Fibroblast of villous mesenchyme (primary cell): ENCODE measurements at regions not wholly inside any gene's neighbourhood (a gene's known extent, or its start where the extent isn't known, plus 50 kb on each side); places are given as distances from the start of the nearest gene placed in this dataset.

Experiments
- DNase-seq: peaks from one replicate; pipeline ENCODE4 v3.0.0-alpha.2; 2010; ENCODE audit warnings: low read depth
- H3K4me3 ChIP-seq: 2 replicates; pipeline ENCODE4 v1.5.1; 2011; ENCODE audit warnings: low read depth, mild to moderate bottlenecking, low read length
- CTCF ChIP-seq: IDR thresholded peaks from 2 replicates; pipeline ENCODE4 v1.5.1; 2012; ENCODE audit warnings: low read depth, mild to moderate bottlenecking, low read length; ENCODE audit not compliant: insufficient read depth

GRCh38 chr11:45347348-45348082 is 61.4 kb upstream of the SYT13 start:
- DNase-seq: no peak
- H3K4me3 ChIP-seq: no peak overlapping the region
- no peak for TF ChIP-seq CTCF

- no peak overlapping the region for H3K4me3 ChIP-seq
- no peak for DNase-seq
- no peak for TF ChIP-seq CTCF
Observed at GRCh38 chr11:45345491-45345890, 59.4 kb upstream of the SYT13 start.

- H3K4me3 ChIP-seq: no peak overlapping the region
- no peak for DNase-seq
- TF ChIP-seq CTCF: no peak
Observed at GRCh38 chr11:45344028-45344427, 57.9 kb upstream of the SYT13 start.

- no peak overlapping the region for H3K4me3 ChIP-seq
- no peak for DNase-seq
- no peak for TF ChIP-seq CTCF
Observed at GRCh38 chr11:45343444-45343843, 57.3 kb upstream of the SYT13 start.

- no peak for DNase-seq
- TF ChIP-seq CTCF: no peak
- no peak overlapping the region for H3K4me3 ChIP-seq
Observed at GRCh38 chr11:45341372-45341771, 55.2 kb upstream of the SYT13 start.

GRCh38 chr11:45339729-45340519 is 53.8 kb upstream of the SYT13 start:
- H3K4me3 ChIP-seq: no peak overlapping the region
- TF ChIP-seq CTCF: peak; percentile 69
- DNase-seq: peak; percentile 85
